AG08395 (cell line): ENCODE measurements at regions not wholly inside any gene's neighbourhood (a gene's known extent, or its start where the extent isn't known, plus 50 kb on each side); places are given as distances from the start of the nearest gene placed in this dataset.
"Not testable (repeated sequence)": the region's sequence is repeated elsewhere in the genome, so short reads cannot be mapped to it uniquely, and the experiment has no call there.

ENCODE experiments used
- DNase-seq: peaks from one replicate; pipeline ENCODE4 v3.0.0; 2012; ENCODE audit warnings: mixed read lengths, low spot score

DNA sequence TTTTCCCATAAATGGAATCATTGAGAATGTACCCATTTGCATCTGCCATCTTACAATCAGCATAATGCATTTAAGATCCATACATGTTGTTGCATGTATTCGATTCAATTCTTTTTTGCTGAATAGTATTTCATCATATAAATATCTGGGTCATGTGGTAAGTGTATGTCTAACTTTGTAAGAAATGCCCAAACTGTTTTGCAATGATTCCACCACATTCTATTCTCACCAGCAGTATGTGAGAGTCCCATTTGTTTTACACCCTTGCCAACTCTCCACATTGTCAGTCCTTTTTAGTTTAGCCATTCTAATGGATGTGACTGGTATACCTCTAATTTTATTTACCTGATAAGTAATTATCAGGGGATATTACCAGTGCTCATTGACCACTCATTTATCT is 115.8 kb upstream of the PBX1 start:
- DNase-seq: no peak

DNA sequence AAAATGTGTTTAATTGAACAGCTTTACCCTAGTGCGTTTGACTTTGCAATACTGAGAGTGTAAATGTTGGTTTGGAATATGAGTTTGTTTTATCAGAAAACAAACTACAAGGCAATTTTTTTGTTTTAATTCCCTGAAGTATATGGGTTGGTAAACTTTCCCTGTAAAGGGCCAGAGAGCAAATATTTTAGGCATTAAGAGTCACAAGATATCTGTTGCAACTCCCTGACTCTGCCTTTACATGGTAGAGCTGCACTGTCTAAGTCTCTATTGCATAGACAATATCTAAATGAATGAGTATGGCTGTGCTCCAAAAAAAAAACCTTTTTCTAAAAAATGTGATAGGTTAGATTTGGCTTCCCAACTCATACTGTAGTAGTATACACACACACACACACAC is 115.1 kb upstream of the PBX1 start:
- DNase-seq: no peak

DNA sequence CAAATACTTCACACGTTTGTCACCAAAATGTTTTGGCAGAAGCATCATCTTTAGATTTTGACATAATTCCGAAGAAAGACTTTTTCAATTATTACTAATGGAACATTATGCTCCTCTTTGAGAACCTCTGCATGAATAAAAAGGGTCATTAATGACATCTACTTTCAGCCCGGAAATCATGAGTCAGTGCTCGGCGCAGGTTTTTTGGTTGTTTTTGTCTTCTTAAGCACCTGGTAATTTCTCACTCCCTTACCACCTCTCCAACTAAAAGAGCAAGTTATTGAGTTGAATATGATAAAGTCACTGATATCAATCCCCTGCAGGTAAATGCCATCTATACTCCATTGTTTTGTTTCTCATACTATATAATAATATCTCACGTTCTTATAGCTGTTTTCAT is 113.0 kb upstream of the PBX1 start:
- DNase-seq: no peak

DNA sequence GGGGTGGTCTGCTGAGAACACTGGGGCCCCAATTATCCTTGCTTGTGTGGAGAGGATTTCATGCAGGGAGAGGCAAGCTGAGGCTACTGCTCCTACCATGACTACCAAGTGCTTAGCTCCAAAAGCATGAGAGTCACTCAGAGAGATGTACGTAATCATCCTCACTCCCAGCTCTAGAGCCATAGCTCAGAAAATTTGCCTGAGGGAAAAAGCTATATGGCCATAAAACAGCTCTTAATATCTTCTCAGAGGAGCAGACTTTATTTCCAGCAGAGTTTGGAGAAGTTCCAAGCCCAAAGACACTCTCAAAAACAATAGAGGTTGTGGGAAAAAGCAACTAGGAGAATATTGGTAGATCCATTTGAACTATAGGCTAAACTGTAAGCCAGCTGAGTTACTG is 106.4 kb upstream of the PBX1 start:
- no peak for DNase-seq

DNA sequence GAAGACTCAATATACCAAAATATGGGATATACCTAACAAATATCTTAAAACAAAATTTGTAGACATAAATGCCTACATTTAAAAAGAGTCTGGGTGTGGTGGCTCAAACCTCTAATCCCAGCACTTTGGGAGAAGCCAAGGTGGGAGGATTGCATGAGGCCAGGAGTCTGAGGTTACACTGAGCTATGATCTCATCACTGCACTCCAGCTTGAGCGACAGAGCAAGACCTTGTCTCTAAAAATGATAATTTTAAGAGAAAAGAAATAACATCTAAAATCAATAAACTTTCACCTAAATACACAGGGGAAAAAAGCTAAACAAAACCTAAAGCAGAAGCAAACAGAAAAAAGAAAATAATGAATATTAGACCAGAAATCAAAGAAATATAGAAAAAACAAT is 102.7 kb upstream of the PBX1 start:
- no peak for DNase-seq

- not testable (repeated sequence) for DNase-seq
These were observed 99.8 kb upstream of the PBX1 start for GRCh38 chr1:164459176-164459575.

GRCh38 chr1:164466001-164466421 is 93.0 kb upstream of the PBX1 start:
- DNase-seq: no peak

DNA sequence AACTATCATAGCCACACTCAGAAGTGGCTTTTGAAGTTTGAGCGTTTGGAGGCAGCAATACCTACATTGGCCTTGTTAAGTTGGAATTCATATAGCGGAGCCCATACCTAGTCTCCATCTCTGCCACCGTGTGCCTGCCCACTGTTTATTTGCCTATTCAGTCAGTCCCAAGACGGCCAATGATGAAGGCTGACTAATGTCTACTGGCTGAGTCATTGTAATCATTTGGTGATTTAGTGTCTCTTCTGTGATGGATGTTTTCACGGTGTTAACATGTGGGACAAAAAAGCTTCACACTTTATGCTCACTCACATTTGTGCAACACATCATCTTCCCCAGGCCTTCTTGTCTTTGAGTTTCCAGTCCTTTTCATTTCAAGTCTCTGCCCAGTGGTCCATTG is 92.6 kb upstream of the PBX1 start:
- no peak for DNase-seq

GRCh38 chr1:164470996-164471395 is 88.0 kb upstream of the PBX1 start:
- no peak for DNase-seq

- DNase-seq: no peak
These were observed 86.1 kb upstream of the PBX1 start for GRCh38 chr1:164472841-164473240.

GRCh38 chr1:164473544-164473943 is 85.4 kb upstream of the PBX1 start:
- DNase-seq: no peak

- no peak for DNase-seq
These were observed 83.2 kb upstream of the PBX1 start for GRCh38 chr1:164475834-164476233.

DNA sequence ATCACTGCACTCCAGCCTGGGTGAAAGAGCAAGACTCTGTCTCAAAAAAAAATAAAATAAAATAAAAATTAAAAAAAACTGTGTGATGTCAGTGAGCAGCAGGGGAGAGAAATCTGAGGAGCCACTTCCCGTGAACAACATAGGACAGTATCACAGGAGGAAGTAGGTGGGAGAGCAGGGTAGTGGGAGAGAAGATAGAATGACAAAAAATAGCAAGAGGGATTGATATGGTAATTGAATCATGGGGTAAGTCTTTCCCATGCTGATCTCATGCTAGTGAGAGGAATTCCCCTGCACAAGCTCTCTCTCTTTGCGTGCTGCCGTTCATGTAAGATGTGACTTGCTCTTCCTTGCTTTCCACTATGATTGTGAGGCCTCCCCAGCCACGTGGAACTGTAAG is 81.6 kb upstream of the PBX1 start:
- no peak for DNase-seq

DNA sequence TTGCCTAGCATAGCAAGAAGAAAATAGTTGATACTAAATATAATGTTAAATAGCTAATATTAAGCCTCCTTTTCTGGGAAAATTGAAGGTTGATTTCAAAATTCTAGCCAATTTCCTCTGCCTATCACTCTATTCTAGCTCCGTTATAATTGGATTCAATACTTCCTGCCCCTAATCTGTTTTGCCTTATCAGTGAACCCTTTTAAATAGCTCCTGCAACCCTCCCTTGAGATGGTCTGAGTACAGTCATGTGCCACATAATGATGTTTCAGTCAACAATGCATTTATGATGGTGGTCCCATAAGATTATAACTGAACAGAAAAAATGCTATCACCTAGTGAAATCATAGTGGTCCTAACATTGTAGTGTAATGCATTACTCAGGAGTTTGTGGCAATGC is 79.7 kb upstream of the PBX1 start:
- DNase-seq: no peak

DNA sequence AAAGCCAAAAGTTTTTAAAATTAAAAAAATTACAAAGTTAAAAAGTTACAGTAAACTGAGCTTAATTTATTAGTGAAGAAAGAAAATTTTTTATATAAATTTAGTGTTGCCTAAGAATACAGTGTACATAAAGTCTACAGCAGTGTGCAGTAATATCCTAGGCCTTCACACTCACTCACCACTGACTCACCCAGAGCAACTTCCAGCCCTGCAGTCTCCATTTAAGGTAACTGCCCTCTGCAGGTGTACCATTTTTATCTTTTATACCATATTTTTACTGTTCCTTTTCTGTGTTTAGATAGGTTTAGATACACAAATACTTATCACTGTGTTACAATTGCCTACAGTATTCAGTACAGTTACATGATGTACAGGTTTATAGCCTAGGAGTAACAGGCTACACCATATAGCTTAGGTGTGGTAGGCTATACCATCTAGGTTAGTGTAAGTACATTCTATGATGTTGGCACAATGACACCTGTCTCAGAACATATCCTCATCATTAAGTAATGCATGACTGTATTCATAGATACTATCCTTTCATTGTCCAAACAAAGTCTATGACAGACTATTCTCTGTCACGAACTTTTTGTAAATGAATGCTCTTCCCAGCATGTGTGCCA is 78.6 kb upstream of the PBX1 start:
- no peak for DNase-seq

DNA sequence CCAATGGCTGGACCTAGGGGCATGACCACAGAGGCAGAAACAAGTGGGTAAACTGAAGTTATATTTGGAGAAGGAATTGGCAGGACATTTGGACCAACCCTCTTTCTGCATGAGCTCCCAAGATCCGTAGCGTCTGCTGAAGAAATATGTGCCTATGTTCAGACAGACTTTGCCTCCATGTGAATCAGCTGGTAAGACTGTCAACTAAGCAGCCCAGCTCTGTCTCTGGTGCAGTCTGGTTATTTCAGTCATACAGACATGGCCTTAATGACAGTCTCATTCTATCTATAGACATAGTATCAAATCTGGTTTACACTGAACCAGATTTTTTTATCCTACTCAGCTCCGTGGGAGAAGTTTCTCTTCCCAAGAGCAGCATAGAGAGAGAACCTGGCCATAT is 63.1 kb upstream of the PBX1 start:
- no peak for DNase-seq

GRCh38 chr1:164498792-164499191 is 60.2 kb upstream of the PBX1 start:
- no peak for DNase-seq

DNA sequence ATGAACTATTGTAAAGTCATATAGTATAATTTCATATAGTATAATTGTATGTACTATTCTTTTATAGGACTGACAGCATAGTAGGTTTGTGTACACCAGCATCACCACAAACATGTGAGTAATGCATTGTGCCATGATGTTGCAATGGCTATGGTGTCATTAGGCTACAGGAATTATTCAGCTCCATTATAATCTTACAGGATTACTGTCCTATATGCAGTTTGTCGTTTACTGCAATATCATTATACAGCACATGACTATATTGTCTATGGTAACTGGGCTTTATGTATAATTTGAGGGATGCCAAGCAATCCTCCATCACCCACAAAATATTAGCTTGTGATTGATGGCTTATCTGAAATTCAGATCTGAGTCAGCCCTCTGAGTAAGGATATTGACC is 54.2 kb upstream of the PBX1 start:
- no peak for DNase-seq
